ENCODE measurements at regions not wholly inside any gene's neighbourhood (a gene's known extent, or its start where the extent isn't known, plus 50 kb on each side); places are given as distances from the start of the nearest gene placed in this dataset.
"Not testable (repeated sequence)": the region's sequence is repeated elsewhere in the genome, so short reads cannot be mapped to it uniquely, and the experiment has no call there.

DNA sequence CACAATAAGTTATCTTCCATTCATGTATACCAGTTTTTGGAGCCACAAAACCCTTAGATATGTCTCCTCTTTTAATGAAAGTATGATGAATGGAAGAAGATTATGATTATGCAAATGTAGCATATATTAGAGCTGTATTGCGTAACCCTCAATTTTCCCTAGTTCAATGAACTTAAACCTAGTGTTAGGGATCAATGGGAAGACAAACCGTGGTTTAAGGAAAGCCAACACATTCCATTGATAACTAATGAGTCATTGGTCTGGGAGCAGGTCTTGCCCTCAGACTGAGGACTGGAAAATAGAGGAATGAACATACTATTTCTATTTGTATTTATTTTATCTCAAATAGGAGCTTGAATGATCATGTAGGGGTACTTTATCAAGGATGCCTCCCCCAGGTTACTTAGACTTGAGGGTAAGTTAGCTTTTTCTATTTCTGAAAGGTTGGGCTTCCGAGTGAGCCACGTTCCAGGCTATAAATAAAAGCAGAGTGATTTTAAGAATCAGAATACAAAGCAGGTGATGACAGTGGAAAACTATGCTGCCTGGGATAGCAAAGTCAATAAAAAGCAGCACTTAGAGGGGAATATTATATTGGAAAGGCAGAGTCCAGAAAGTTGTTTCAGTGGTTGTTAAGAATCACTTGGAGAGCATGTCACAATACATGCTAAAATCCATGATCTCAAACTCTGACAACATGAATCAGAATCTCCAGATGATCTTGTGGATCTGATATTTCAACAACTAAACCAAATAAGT is 356.0 kb downstream of the ADAM29 start:
- DNase-seq (ENCODE audit: low read depth in 4 of 4, low spot score in 3 of 4): no peak

DNA sequence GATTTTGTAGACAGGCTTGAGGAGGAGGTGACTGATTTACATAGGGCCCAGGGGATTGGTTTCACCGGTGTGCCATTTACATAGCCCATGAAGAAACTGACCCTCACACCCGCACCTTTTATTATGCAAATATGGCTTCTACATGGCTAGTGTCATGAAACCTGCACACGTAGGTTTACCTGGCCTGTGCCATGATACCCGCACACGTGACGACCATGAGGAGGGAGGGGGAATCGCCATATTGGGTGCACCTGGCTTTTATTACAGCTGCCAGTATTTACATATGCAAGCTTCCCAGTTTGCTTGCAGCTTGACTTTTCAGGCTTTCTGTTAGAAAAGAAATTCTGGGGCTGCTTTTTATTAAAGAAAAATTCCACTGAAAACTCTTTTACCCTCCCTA is 359.7 kb downstream of the ADAM29 start:
- DNase-seq (ENCODE audit: low read depth in 4 of 4, low spot score in 3 of 4): no peak

DNA sequence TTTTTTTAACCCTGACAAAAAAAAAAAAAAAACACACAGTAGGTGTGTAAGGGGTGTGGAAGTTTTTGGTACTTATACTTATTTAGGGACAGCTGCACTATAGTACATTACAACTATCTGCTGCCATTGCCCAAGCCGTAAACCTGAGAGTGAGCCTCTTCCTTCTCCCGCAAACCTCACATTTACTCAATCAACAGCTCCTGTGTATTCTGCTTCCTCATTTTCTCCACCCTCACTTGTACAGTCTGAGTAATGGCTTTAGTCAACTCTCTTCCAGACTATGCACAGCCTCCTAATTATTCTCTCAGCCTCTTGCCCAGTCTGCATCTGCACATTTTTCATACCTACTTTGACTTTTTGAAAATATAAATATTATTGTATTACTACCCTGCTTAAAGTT is 362.0 kb downstream of the ADAM29 start:
- no peak for DNase-seq (ENCODE audit: low read depth in 4 of 4, low spot score in 3 of 4)

- no peak for DNase-seq (ENCODE audit: low read depth in 4 of 4, low spot score in 3 of 4)
Measured at GRCh38 chr4:175281894-175282293, 363.7 kb downstream of the ADAM29 start.

GRCh38 chr4:175282407-175282806 is 364.2 kb downstream of the ADAM29 start:
- no peak for DNase-seq (ENCODE audit: low read depth in 4 of 4, low spot score in 3 of 4)

DNA sequence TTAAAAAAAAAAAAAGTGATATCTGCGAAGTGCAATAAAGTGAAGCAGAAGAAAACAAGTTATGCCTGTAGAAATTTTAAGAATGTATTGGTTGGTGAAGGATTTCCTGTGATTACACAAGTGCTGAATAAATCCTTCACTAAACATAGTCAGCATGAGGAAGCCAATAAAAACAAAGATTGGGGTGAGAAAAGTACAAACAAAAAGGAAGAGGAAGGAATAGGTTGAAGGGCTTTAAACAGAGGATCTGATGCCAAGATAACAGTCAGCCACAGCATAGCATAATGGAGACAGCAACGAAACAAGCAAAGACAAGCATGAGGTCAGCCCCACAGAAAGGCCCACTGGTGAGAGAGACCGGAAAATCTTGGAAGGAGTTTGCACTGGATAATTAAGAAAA is 372.2 kb downstream of the ADAM29 start:
- DNase-seq (ENCODE audit: low read depth in 4 of 4, low spot score in 3 of 4): no peak

GRCh38 chr4:175297965-175298565 is 379.9 kb downstream of the ADAM29 start:
- DNase-seq (ENCODE audit: low read depth in 4 of 4, low spot score in 3 of 4): no peak

DNA sequence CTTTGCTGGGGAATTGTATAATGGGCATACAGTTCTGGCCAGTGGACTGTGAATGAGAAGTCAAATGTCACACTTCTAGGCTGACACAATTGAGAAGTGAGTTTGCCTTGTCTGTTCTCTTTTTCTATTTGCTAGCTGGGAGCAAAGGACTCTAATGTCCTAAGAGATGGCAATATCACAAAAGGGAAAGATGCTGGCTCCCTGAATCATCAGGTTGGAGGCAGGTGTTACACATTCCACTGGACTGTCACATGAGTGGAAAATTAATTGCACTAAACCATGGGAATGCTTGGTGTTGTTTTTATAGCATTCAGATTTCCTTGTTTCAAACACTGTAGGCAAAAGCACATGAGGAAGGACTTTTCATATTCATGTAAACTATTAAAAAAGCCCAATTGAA is 388.3 kb downstream of the ADAM29 start:
- DNase-seq (ENCODE audit: low read depth in 4 of 4, low spot score in 3 of 4): no peak

GRCh38 chr4:175307326-175307725 is 389.2 kb downstream of the ADAM29 start:
- no peak for DNase-seq (ENCODE audit: low read depth in 4 of 4, low spot score in 3 of 4)

DNA sequence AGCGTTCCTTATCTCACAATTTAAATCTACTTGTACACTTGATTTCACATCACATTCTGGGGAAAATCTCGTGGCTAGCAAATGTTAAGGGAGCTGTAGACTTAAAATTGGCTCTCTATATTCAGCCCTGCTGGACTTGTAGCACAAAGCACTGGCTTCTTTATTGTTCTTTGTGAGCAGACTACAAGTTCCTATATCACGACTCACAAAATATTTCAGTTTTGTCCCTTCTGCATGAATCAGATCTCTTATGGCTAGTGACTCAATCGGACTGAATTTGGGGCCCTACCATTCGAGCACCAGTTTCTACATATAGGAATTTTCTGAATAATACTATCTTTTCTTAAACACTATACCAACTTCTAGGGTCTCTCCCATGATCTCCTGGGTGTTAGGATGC is 390.1 kb downstream of the ADAM29 start:
- DNase-seq (ENCODE audit: low read depth in 4 of 4, low spot score in 3 of 4): no peak

DNA sequence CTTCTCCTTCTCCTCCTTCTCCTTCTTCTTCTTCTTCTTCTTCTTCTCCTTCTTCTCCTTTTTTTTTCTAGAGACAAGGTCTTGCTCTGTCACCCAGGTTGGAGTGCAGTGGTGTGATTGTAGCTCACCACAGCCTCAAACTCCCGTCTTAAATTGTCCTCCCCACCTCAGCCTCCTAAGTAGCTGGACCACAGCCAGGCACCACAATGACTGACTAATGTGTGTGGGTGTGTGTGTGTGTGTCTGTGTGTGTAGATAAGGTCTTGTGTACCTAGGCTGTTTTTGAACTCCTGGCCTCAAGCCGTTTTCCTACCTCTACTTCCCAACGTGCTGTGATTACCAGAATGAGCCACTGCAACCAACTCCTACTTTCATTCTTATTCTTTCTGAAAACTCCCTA is 390.9 kb downstream of the ADAM29 start:
- DNase-seq (ENCODE audit: low read depth in 4 of 4, low spot score in 3 of 4): no peak

- DNase-seq (ENCODE audit: low read depth in 4 of 4, low spot score in 3 of 4): no peak
Measured at GRCh38 chr4:175325230-175325629, 407.1 kb downstream of the ADAM29 start.

DNA sequence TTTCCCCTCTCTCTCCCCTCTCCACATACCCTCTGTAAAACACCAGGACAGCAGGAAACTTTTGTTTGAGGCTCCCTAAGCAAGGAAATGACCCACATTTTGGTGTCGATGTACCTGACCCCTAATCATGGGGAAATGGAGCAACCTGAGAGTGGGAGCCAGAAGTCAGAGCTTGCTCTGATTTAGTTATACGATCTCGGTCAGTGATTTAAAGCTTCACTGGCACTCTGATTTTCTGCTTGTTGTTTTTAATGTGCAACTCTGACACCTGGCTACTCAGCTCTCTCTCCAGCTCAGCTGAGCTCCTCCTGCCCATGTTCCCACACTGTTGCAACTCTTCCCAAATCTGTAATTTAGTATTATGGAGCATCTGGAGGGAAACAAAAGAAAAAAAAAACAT is 408.6 kb downstream of the ADAM29 start:
- peak in 1 of 4 donors; percentile 15 for DNase-seq (ENCODE audit: low read depth in 4 of 4, low spot score in 3 of 4)

- no peak for DNase-seq (ENCODE audit: low read depth in 4 of 4, low spot score in 3 of 4)
Measured at GRCh38 chr4:175330236-175330635, 412.1 kb downstream of the ADAM29 start.

DNA sequence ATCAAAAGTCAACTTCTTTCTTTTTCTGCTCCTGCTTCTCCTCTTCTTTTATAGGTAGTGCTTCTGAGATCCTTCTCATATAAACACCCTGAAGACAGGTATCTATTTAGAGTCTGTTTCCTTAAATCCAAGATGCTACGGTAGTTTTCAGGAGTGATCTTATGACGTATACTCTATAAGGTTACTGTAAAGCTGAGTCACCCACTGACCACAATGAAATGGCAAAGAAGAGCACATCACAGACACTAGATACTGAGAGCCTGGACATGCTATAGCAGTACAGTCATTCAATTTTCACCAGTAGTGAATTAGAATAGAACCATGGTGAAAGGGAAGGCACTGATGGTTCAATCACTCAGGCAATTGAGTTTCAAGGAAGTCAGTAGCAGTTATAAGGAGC is 412.5 kb downstream of the ADAM29 start:
- DNase-seq (ENCODE audit: low read depth in 4 of 4, low spot score in 3 of 4): no peak

GRCh38 chr4:175335331-175335730 is 417.2 kb downstream of the ADAM29 start:
- DNase-seq (ENCODE audit: low read depth in 4 of 4, low spot score in 3 of 4): no peak

GRCh38 chr4:175336570-175336969 is 418.4 kb downstream of the ADAM29 start:
- not testable (repeated sequence) for DNase-seq (ENCODE audit: low read depth in 4 of 4, low spot score in 3 of 4)

GRCh38 chr4:175339100-175339707 is 421.0 kb downstream of the ADAM29 start:
- no peak for DNase-seq (ENCODE audit: low read depth in 4 of 4, low spot score in 3 of 4)

DNA sequence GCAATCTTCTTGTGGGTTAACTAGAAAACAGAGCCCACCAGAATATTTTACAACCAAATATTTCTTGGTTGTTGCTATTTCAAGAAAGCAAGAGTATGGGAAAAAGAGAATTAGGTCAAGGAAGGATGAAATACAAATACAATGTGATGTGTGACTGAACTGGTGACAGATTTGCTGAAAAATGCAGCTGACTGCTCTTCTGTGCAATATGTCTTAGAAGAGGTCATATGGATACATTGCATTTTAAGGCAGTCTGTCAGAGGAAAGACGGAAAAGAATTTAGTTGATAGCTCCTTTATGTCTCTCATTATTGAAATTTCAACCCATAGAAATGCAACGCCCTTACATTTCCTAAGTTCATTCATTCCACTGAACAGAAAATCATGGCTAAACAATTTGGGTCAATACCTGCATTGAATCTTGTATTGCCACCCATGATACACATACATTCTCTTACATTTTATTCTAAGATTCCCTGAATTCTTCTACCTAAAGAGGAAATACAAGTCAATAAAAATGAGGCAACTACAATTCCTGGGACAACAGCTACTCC is 423.1 kb downstream of the ADAM29 start:
- no peak for DNase-seq (ENCODE audit: low read depth in 4 of 4, low spot score in 3 of 4)

DNA sequence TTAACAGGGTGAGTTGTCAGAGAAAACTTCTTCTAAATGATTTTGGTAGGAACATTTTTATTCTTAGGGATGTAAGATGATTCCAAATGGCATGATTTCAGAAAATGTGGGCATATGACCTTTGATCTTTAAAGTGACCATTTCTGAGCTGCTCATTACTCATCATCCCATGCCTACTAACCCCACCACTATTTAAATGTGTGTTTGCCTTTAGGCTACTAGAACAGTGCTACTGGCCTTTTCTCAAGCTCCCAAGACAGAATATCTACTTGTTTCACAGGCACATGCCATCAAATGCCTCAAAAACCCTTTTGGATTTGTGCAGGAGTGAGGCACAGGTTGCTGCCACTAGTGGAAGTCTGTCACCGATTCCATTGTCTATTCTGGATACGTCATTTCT is 428.2 kb downstream of the ADAM29 start:
- DNase-seq (ENCODE audit: low read depth in 4 of 4, low spot score in 3 of 4): no peak

- no peak for DNase-seq (ENCODE audit: low read depth in 4 of 4, low spot score in 3 of 4)
Measured at GRCh38 chr4:175350246-175350645, 432.1 kb downstream of the ADAM29 start.

DNA sequence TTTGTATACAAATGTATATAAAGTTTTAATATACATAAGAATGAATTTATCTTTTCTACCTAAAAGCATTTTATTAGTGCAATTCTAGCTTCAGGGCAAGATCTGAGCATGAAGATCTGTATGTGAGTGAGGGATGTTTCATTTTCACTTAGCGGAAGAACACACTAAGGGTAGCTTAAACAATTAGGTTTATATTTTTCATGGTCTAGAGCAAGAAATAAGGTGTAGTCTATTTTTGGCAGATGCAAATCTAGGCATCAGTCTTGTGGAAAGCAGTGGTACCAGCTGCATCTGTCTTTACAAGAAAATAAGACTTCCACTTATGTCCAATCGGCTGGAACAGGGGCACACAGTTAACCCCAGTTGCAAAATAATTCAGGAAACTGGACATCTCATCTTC is 433.3 kb downstream of the ADAM29 start:
- no peak for DNase-seq (ENCODE audit: low read depth in 4 of 4, low spot score in 3 of 4)

Measured in left renal pelvis (tissue), 4 donors.